Large intestine (tissue), 3 donors: ENCODE measurements at regions not wholly inside any gene's neighbourhood (a gene's known extent, or its start where the extent isn't known, plus 50 kb on each side); places are given as distances from the start of the nearest gene placed in this dataset.
A peak's percentile ranks its signal among the peaks of the same experiment; 100 is the strongest.

ENCODE experiments used
- DNase-seq, 2 donors: peaks; one replicate each; pipeline versions ENCODE4 v3.0.0 to v3.0.0-alpha.2; 2013
- H3K27ac ChIP-seq: one replicate; pipeline ENCODE4 v1.5.1; 2013; ENCODE audit warnings: low read length
- H3K27me3 ChIP-seq: 2 replicates; pipeline ENCODE4 v1.6.1; 2013; ENCODE audit warnings: low read length; ENCODE audit not compliant: control insufficient read depth, insufficient read depth
- H3K36me3 ChIP-seq: 2 replicates; pipeline ENCODE4 v1.6.1; 2013; ENCODE audit warnings: low read length; ENCODE audit not compliant: control insufficient read depth, insufficient read depth
- H3K4me1 ChIP-seq: one replicate; pipeline ENCODE4 v1.6.1; 2013; ENCODE audit warnings: low read length; ENCODE audit not compliant: control insufficient read depth, insufficient read depth
- H3K4me3 ChIP-seq: one replicate; pipeline ENCODE4 v1.5.1; 2013; ENCODE audit warnings: low read length
- H3K9me3 ChIP-seq: one replicate; pipeline ENCODE4 v1.6.1; 2013; ENCODE audit warnings: mild to moderate bottlenecking, low read depth, low read length, moderate library complexity; ENCODE audit not compliant: control insufficient read depth
- WGBS: methylation state at CpG from one replicate; pipeline ENCODE4 v1.1.5; 2013; ENCODE audit warnings: low lambda C conversion rate; ENCODE audit not compliant: insufficient coverage; 5-methylcytosine and 5-hydroxymethylcytosine counted together

- Histone ChIP-seq H3K4me3 (no peak overlapping the region), H3K36me3 (no peaks in the 10 kb centered on the region), H3K4me1 (no peaks in the 10 kb centered on the region), H3K9me3 (no peaks in the 10 kb centered on the region), H3K27me3 (no peaks in the 10 kb centered on the region), H3K27ac (no peak overlapping the region)
- WGBS = no CpG with 5 or more reads among the region's 6 CpGs
- peak; percentile 29 to 36 for DNase-seq
These were observed 1432.6 kb upstream of the TENM4 start for GRCh38 chr11:80873310-80873999.

GRCh38 chr11:80872116-80872728 is 1431.4 kb upstream of the TENM4 start:
- Histone ChIP-seq H3K9me3 (no peaks in the 10 kb centered on the region), H3K4me3 (no peak overlapping the region), H3K36me3 (no peaks in the 10 kb centered on the region), H3K4me1 (no peaks in the 10 kb centered on the region), H3K27me3 (no peaks in the 10 kb centered on the region), H3K27ac (no peak overlapping the region)
- DNase-seq = no peak

GRCh38 chr11:80868831-80869230 is 1428.0 kb upstream of the TENM4 start:
- Histone ChIP-seq H3K36me3 (no peaks in the 10 kb centered on the region), H3K4me1 (no peaks in the 10 kb centered on the region), H3K27ac (no peak overlapping the region), H3K27me3 (no peaks in the 10 kb centered on the region), H3K9me3 (no peaks in the 10 kb centered on the region), H3K4me3 (no peak overlapping the region)
- DNase-seq = no peak
- 80% methylated on average over 1 of the region's 1 CpG for WGBS

- Histone ChIP-seq H3K36me3 (no peaks in the 10 kb centered on the region), H3K27me3 (no peaks in the 10 kb centered on the region), H3K27ac (no peak overlapping the region), H3K9me3 (no peaks in the 10 kb centered on the region), H3K4me1 (no peaks in the 10 kb centered on the region), H3K4me3 (no peak overlapping the region)
- no peak for DNase-seq
- no CpG with 5 or more reads among the region's 5 CpGs for WGBS
These were observed 1421.2 kb upstream of the TENM4 start for GRCh38 chr11:80862011-80862410.

- Histone ChIP-seq H3K9me3 (no peaks in the 10 kb centered on the region), H3K27ac (no peak overlapping the region), H3K4me3 (no peak overlapping the region), H3K36me3 (no peaks in the 10 kb centered on the region), H3K27me3 (no peaks in the 10 kb centered on the region), H3K4me1 (no peaks in the 10 kb centered on the region)
- DNase-seq = no peak
These were observed 1420.4 kb upstream of the TENM4 start for GRCh38 chr11:80861193-80861592.

- H3K27me3 ChIP-seq = no peaks in the 10 kb centered on the region
- no peaks in the 10 kb centered on the region for H3K9me3 ChIP-seq
- no peak overlapping the region for H3K27ac ChIP-seq
- no peak overlapping the region for H3K4me3 ChIP-seq
- H3K36me3 ChIP-seq = no peaks in the 10 kb centered on the region
- no peaks in the 10 kb centered on the region for H3K4me1 ChIP-seq
- no peak for DNase-seq
These were observed 1419.8 kb upstream of the TENM4 start for GRCh38 chr11:80860632-80861031.

GRCh38 chr11:80856066-80856465 is 1415.2 kb upstream of the TENM4 start:
- H3K36me3 ChIP-seq = no peaks in the 10 kb centered on the region
- H3K4me1 ChIP-seq = no peaks in the 10 kb centered on the region
- no peaks in the 10 kb centered on the region for H3K9me3 ChIP-seq
- H3K27ac ChIP-seq = no peak overlapping the region
- H3K4me3 ChIP-seq = no peak overlapping the region
- no CpG with 5 or more reads among the region's 1 CpG for WGBS
- DNase-seq = no peak
- H3K27me3 ChIP-seq = no peaks in the 10 kb centered on the region

- H3K27me3 ChIP-seq = no peaks in the 10 kb centered on the region
- no CpG with 5 or more reads among the region's 4 CpGs for WGBS
- no peak for DNase-seq
- no peak overlapping the region for H3K27ac ChIP-seq
- H3K4me3 ChIP-seq = no peak overlapping the region
- no peaks in the 10 kb centered on the region for H3K36me3 ChIP-seq
- no peaks in the 10 kb centered on the region for H3K9me3 ChIP-seq
- H3K4me1 ChIP-seq = no peaks in the 10 kb centered on the region
These were observed 1414.6 kb upstream of the TENM4 start for GRCh38 chr11:80855426-80855825.

- Histone ChIP-seq H3K4me1 (no peaks in the 10 kb centered on the region), H3K36me3 (no peaks in the 10 kb centered on the region), H3K9me3 (no peaks in the 10 kb centered on the region), H3K4me3 (no peak overlapping the region), H3K27ac (no peak overlapping the region), H3K27me3 (no peaks in the 10 kb centered on the region)
- 80% methylated on average over 1 of the region's 3 CpGs for WGBS
- DNase-seq = no peak
These were observed 1408.4 kb upstream of the TENM4 start for GRCh38 chr11:80849253-80849652.

GRCh38 chr11:80846979-80847378 is 1406.1 kb upstream of the TENM4 start:
- Histone ChIP-seq H3K4me3 (no peak overlapping the region), H3K27ac (no peak overlapping the region), H3K9me3 (no peaks in the 10 kb centered on the region), H3K27me3 (no peaks in the 10 kb centered on the region), H3K36me3 (no peaks in the 10 kb centered on the region), H3K4me1 (no peaks in the 10 kb centered on the region)
- no CpG with 5 or more reads among the region's 3 CpGs for WGBS
- DNase-seq = no peak

- Histone ChIP-seq H3K4me3 (no peak overlapping the region), H3K36me3 (no peaks in the 10 kb centered on the region), H3K27me3 (no peaks in the 10 kb centered on the region), H3K27ac (no peak overlapping the region), H3K9me3 (no peaks in the 10 kb centered on the region), H3K4me1 (no peaks in the 10 kb centered on the region)
- no peak for DNase-seq
These were observed 1405.6 kb upstream of the TENM4 start for GRCh38 chr11:80846442-80846841.
